SK-N-MC (cell line): ENCODE measurements at regions not wholly inside any gene's neighbourhood (a gene's known extent, or its start where the extent isn't known, plus 50 kb on each side); places are given as distances from the start of the nearest gene placed in this dataset.

Source experiments
- DNase-seq: peaks from one replicate; pipeline ENCODE4 v3.0.0-alpha.2; 2011; ENCODE audit warnings: low read depth, low spot score
- H3K27ac ChIP-seq: fragments of 200-600 bp; sonication (generic); 2 replicates; pipeline ENCODE4 v1.5.1; 2016; ENCODE audit warnings: mixed run types
- H3K36me3 ChIP-seq: fragments of 200-600 bp; sonication (generic); 2 replicates; pipeline ENCODE4 v1.6.1; 2017; ENCODE audit warnings: antibody characterized with exemption, low read length, mixed read lengths; ENCODE audit not compliant: insufficient read depth
- H3K4me3 ChIP-seq: fragments of 200-600 bp; sonication (generic); 2 replicates; pipeline ENCODE4 v1.5.1; 2016
- H3K9ac ChIP-seq: fragments of 200-600 bp; sonication (generic); 2 replicates; pipeline ENCODE4 v1.8.0; 2017; ENCODE audit warnings: mixed run types, mixed read lengths; ENCODE audit not compliant: insufficient read length
- H3K9me3 ChIP-seq: fragments of 200-600 bp; sonication (generic); 2 replicates; pipeline ENCODE4 v1.6.1; 2017; ENCODE audit warnings: low read depth, mild to moderate bottlenecking, antibody characterized with exemption, low read length, moderate library complexity, mixed read lengths
- EZH2 ChIP-seq: fragments of 200-600 bp; sonication (generic); IDR thresholded peaks from one replicate; pipeline ENCODE4 v1.6.1; 2017; ENCODE audit warnings: antibody characterized with exemption
- FOXP2 ChIP-seq: optimal IDR thresholded peaks from 2 replicates; pipeline ENCODE3; 2011; ENCODE audit warnings: mild to moderate bottlenecking, moderate library complexity; ENCODE audit not compliant: insufficient read depth; ENCODE audit errors: extremely low read length, control extremely low read depth
- POLR2AphosphoS5 ChIP-seq: IDR thresholded peaks from 2 replicates; pipeline ENCODE4 v1.6.1; 2012; ENCODE audit warnings: mild to moderate bottlenecking, low read depth, low read length, borderline replicate concordance

GRCh38 chr3:147662705-147663104 lies 253.5 kb downstream of the ZIC1 start:
- Histone ChIP-seq H3K9ac (no peak overlapping the region), H3K27ac (no peak overlapping the region), H3K36me3 (no peaks in the 10 kb centered on the region), H3K4me3 (no peak overlapping the region), H3K9me3 (no peaks in the 10 kb centered on the region)
- TF ChIP-seq FOXP2, result no peak
- TF ChIP-seq POLR2AphosphoS5, result no peak
- no peak for TF ChIP-seq EZH2
- no peak for DNase-seq

GRCh38 chr3:147669077-147669476 lies 259.9 kb downstream of the ZIC1 start:
- DNase-seq, result no peak
- TF ChIP-seq FOXP2, result no peak
- TF ChIP-seq EZH2, result no peak
- no peak for TF ChIP-seq POLR2AphosphoS5
- Histone ChIP-seq H3K27ac (no peak overlapping the region), H3K4me3 (no peak overlapping the region), H3K36me3 (no peaks in the 10 kb centered on the region), H3K9ac (no peak overlapping the region), H3K9me3 (no peaks in the 10 kb centered on the region)

GRCh38 chr3:147672035-147672434 lies 262.9 kb downstream of the ZIC1 start:
- H3K4me3 ChIP-seq, result no peak overlapping the region
- no peak for DNase-seq
- no peaks in the 10 kb centered on the region for H3K36me3 ChIP-seq
- no peak for TF ChIP-seq POLR2AphosphoS5
- TF ChIP-seq EZH2, result no peak
- TF ChIP-seq FOXP2, result no peak
- no peak overlapping the region for H3K27ac ChIP-seq
- H3K9ac ChIP-seq, result no peak overlapping the region
- H3K9me3 ChIP-seq, result no peaks in the 10 kb centered on the region

- Histone ChIP-seq H3K27ac (no peak overlapping the region), H3K36me3 (no peaks in the 10 kb centered on the region), H3K4me3 (no peak overlapping the region), H3K9me3 (no peaks in the 10 kb centered on the region), H3K9ac (no peak overlapping the region)
- TF ChIP-seq POLR2AphosphoS5 (no peak), FOXP2 (no peak), EZH2 (no peak)
- DNase-seq, result no peak
Measured at GRCh38 chr3:147672436-147672835, 263.3 kb downstream of the ZIC1 start.

- Histone ChIP-seq H3K9me3 (no peaks in the 10 kb centered on the region), H3K9ac (no peak overlapping the region), H3K4me3 (no peak overlapping the region), H3K36me3 (no peaks in the 10 kb centered on the region), H3K27ac (no peak overlapping the region)
- no peak for DNase-seq
- TF ChIP-seq EZH2, result no peak
- TF ChIP-seq POLR2AphosphoS5, result no peak
- TF ChIP-seq FOXP2, result no peak
Measured at GRCh38 chr3:147675761-147676160, 266.6 kb downstream of the ZIC1 start.

GRCh38 chr3:147680837-147681483 lies 271.8 kb downstream of the ZIC1 start:
- TF ChIP-seq FOXP2 (no peak), POLR2AphosphoS5 (no peak), EZH2 (no peak)
- no peaks in the 10 kb centered on the region for H3K9me3 ChIP-seq
- H3K27ac ChIP-seq, result no peak overlapping the region
- no peaks in the 10 kb centered on the region for H3K36me3 ChIP-seq
- H3K4me3 ChIP-seq, result no peak overlapping the region
- no peak overlapping the region for H3K9ac ChIP-seq
- no peak for DNase-seq

- Histone ChIP-seq H3K9me3 (no peaks in the 10 kb centered on the region), H3K4me3 (no peak overlapping the region), H3K9ac (no peak overlapping the region), H3K27ac (no peak overlapping the region), H3K36me3 (no peaks in the 10 kb centered on the region)
- DNase-seq, result no peak
- TF ChIP-seq FOXP2 (no peak), POLR2AphosphoS5 (no peak), EZH2 (no peak)
Measured at GRCh38 chr3:147688868-147689267, 279.7 kb downstream of the ZIC1 start.

GRCh38 chr3:147699175-147699838 lies 290.1 kb downstream of the ZIC1 start:
- Histone ChIP-seq H3K9me3 (no peaks in the 10 kb centered on the region), H3K36me3 (no peaks in the 10 kb centered on the region), H3K9ac (no peak overlapping the region), H3K4me3 (no peak overlapping the region), H3K27ac (no peak overlapping the region)
- no peak for TF ChIP-seq FOXP2
- TF ChIP-seq EZH2, result no peak
- no peak for TF ChIP-seq POLR2AphosphoS5
- DNase-seq, result no peak

GRCh38 chr3:147701195-147701594 lies 292.0 kb downstream of the ZIC1 start:
- Histone ChIP-seq H3K9ac (no peak overlapping the region), H3K36me3 (no peaks in the 10 kb centered on the region), H3K27ac (no peak overlapping the region), H3K4me3 (no peak overlapping the region), H3K9me3 (no peaks in the 10 kb centered on the region)
- TF ChIP-seq EZH2 (no peak), POLR2AphosphoS5 (no peak), FOXP2 (no peak)
- no peak for DNase-seq
